WTC11 (cell line): ENCODE measurements at regions not wholly inside any gene's neighbourhood (a gene's known extent, or its start where the extent isn't known, plus 50 kb on each side); places are given as distances from the start of the nearest gene placed in this dataset.

ENCODE experiments used
- NR3C1 ChIP-seq: sonication (generic); formaldehyde crosslinking; conservative IDR thresholded peaks from 2 replicates; pipeline ENCODE4 v1.8.1; 2023; ENCODE audit warnings: low read depth, mild to moderate bottlenecking, missing genetic modification reagents
- SP1 ChIP-seq: sonication (generic); formaldehyde crosslinking; conservative IDR thresholded peaks from 2 replicates; pipeline ENCODE4 v1.8.1; 2022; ENCODE audit warnings: missing genetic modification reagents
- TF ChIP-seq, protein P1 (sequence below): sonication (generic); formaldehyde crosslinking; IDR thresholded peaks from 2 replicates; pipeline ENCODE4 v1.8.1; 2023; ENCODE audit warnings: mild to moderate bottlenecking, missing genetic modification reagents
- TF ChIP-seq, protein P2 (sequence below): fragments of 200-600 bp; IDR thresholded peaks from 2 replicates; pipeline ENCODE4 v1.8.0; 2022; ENCODE audit warnings: antibody characterized with exemption
- TF ChIP-seq, protein P3 (sequence below): sonication (generic); formaldehyde crosslinking; IDR thresholded peaks from 2 replicates; pipeline ENCODE4 v1.8.1; 2023; ENCODE audit warnings: mild to moderate bottlenecking, missing genetic modification reagents, moderate library complexity
- TF ChIP-seq, protein P4 (sequence below): sonication (generic); formaldehyde crosslinking; IDR thresholded peaks from 2 replicates; pipeline ENCODE4 v1.8.0; 2022; ENCODE audit warnings: mild to moderate bottlenecking, missing genetic modification reagents
- TF ChIP-seq, protein P5 (sequence below): sonication (generic); formaldehyde crosslinking; IDR thresholded peaks from 2 replicates; pipeline ENCODE4 v1.8.0; 2023; ENCODE audit warnings: missing genetic modification reagents, mild to moderate bottlenecking, borderline replicate concordance
- TF ChIP-seq, protein P6 (sequence below): sonication (generic); formaldehyde crosslinking; IDR thresholded peaks from 2 replicates; pipeline ENCODE4 v1.8.1; 2022; ENCODE audit warnings: low read depth, mild to moderate bottlenecking, moderate library complexity, missing genetic modification reagents, borderline replicate concordance
- TF ChIP-seq, protein P7 (sequence below): sonication (generic); formaldehyde crosslinking; IDR thresholded peaks from 2 replicates; pipeline ENCODE4 v1.8.1; 2022; ENCODE audit warnings: missing genetic modification reagents, borderline replicate concordance

DNA sequence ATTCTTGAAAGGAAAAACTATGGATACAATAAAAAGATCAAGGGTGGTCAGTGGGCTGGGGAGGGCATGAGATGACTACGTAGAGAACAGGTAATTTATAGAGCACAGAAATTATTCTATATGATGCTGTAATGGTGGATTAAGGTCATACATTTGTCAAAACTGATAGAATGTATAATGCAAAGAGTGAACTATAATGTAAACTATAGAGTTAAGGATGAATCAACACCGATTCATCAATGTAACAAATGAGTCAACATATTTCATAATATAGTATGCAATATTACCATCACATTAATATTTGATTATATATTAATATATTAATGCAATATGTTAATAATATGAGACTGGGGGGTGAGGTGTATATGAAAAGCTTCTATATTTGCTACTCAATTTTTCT, 555.6 kb upstream of the POT1 start:
- TF ChIP-seq, protein P1, sequence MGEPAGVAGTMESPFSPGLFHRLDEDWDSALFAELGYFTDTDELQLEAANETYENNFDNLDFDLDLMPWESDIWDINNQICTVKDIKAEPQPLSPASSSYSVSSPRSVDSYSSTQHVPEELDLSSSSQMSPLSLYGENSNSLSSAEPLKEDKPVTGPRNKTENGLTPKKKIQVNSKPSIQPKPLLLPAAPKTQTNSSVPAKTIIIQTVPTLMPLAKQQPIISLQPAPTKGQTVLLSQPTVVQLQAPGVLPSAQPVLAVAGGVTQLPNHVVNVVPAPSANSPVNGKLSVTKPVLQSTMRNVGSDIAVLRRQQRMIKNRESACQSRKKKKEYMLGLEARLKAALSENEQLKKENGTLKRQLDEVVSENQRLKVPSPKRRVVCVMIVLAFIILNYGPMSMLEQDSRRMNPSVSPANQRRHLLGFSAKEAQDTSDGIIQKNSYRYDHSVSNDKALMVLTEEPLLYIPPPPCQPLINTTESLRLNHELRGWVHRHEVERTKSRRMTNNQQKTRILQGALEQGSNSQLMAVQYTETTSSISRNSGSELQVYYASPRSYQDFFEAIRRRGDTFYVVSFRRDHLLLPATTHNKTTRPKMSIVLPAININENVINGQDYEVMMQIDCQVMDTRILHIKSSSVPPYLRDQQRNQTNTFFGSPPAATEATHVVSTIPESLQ (CRISPR knock-in tag), result no peak
- TF ChIP-seq, protein P2, sequence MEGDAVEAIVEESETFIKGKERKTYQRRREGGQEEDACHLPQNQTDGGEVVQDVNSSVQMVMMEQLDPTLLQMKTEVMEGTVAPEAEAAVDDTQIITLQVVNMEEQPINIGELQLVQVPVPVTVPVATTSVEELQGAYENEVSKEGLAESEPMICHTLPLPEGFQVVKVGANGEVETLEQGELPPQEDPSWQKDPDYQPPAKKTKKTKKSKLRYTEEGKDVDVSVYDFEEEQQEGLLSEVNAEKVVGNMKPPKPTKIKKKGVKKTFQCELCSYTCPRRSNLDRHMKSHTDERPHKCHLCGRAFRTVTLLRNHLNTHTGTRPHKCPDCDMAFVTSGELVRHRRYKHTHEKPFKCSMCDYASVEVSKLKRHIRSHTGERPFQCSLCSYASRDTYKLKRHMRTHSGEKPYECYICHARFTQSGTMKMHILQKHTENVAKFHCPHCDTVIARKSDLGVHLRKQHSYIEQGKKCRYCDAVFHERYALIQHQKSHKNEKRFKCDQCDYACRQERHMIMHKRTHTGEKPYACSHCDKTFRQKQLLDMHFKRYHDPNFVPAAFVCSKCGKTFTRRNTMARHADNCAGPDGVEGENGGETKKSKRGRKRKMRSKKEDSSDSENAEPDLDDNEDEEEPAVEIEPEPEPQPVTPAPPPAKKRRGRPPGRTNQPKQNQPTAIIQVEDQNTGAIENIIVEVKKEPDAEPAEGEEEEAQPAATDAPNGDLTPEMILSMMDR, result no peak
- no peak for TF ChIP-seq NR3C1
- TF ChIP-seq, protein P3, sequence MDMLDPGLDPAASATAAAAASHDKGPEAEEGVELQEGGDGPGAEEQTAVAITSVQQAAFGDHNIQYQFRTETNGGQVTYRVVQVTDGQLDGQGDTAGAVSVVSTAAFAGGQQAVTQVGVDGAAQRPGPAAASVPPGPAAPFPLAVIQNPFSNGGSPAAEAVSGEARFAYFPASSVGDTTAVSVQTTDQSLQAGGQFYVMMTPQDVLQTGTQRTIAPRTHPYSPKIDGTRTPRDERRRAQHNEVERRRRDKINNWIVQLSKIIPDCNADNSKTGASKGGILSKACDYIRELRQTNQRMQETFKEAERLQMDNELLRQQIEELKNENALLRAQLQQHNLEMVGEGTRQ (CRISPR knock-in tag), result no peak
- TF ChIP-seq, protein P4, sequence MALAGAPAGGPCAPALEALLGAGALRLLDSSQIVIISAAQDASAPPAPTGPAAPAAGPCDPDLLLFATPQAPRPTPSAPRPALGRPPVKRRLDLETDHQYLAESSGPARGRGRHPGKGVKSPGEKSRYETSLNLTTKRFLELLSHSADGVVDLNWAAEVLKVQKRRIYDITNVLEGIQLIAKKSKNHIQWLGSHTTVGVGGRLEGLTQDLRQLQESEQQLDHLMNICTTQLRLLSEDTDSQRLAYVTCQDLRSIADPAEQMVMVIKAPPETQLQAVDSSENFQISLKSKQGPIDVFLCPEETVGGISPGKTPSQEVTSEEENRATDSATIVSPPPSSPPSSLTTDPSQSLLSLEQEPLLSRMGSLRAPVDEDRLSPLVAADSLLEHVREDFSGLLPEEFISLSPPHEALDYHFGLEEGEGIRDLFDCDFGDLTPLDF (CRISPR knock-in tag), result no peak
- TF ChIP-seq SP1 (CRISPR knock-in tag), result no peak
- TF ChIP-seq, protein P5, sequence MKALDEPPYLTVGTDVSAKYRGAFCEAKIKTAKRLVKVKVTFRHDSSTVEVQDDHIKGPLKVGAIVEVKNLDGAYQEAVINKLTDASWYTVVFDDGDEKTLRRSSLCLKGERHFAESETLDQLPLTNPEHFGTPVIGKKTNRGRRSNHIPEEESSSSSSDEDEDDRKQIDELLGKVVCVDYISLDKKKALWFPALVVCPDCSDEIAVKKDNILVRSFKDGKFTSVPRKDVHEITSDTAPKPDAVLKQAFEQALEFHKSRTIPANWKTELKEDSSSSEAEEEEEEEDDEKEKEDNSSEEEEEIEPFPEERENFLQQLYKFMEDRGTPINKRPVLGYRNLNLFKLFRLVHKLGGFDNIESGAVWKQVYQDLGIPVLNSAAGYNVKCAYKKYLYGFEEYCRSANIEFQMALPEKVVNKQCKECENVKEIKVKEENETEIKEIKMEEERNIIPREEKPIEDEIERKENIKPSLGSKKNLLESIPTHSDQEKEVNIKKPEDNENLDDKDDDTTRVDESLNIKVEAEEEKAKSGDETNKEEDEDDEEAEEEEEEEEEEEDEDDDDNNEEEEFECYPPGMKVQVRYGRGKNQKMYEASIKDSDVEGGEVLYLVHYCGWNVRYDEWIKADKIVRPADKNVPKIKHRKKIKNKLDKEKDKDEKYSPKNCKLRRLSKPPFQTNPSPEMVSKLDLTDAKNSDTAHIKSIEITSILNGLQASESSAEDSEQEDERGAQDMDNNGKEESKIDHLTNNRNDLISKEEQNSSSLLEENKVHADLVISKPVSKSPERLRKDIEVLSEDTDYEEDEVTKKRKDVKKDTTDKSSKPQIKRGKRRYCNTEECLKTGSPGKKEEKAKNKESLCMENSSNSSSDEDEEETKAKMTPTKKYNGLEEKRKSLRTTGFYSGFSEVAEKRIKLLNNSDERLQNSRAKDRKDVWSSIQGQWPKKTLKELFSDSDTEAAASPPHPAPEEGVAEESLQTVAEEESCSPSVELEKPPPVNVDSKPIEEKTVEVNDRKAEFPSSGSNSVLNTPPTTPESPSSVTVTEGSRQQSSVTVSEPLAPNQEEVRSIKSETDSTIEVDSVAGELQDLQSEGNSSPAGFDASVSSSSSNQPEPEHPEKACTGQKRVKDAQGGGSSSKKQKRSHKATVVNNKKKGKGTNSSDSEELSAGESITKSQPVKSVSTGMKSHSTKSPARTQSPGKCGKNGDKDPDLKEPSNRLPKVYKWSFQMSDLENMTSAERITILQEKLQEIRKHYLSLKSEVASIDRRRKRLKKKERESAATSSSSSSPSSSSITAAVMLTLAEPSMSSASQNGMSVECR (CRISPR knock-in tag), result no peak
- TF ChIP-seq, protein P6, sequence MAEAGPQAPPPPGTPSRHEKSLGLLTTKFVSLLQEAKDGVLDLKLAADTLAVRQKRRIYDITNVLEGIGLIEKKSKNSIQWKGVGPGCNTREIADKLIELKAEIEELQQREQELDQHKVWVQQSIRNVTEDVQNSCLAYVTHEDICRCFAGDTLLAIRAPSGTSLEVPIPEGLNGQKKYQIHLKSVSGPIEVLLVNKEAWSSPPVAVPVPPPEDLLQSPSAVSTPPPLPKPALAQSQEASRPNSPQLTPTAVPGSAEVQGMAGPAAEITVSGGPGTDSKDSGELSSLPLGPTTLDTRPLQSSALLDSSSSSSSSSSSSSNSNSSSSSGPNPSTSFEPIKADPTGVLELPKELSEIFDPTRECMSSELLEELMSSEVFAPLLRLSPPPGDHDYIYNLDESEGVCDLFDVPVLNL (CRISPR knock-in tag), result no peak
- TF ChIP-seq, protein P7, sequence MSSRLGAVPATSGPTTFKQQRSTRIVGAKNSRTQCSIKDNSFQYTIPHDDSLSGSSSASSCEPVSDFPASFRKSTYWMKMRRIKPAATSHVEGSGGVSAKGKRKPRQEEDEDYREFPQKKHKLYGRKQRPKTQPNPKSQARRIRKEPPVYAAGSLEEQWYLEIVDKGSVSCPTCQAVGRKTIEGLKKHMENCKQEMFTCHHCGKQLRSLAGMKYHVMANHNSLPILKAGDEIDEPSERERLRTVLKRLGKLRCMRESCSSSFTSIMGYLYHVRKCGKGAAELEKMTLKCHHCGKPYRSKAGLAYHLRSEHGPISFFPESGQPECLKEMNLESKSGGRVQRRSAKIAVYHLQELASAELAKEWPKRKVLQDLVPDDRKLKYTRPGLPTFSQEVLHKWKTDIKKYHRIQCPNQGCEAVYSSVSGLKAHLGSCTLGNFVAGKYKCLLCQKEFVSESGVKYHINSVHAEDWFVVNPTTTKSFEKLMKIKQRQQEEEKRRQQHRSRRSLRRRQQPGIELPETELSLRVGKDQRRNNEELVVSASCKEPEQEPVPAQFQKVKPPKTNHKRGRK (CRISPR knock-in tag), result no peak
